Peyer's patch (tissue), 4 donors: ENCODE measurements at regions not wholly inside any gene's neighbourhood (a gene's known extent, or its start where the extent isn't known, plus 50 kb on each side); places are given as distances from the start of the nearest gene placed in this dataset.

Experiments
- POLR2A ChIP-seq, 2 donors: fragments of 450-650 bp; IDR thresholded peaks; one replicate each; pipeline ENCODE4 v1.5.1; 2017; ENCODE audit warnings: antibody characterized with exemption in 2 of 2, mild to moderate bottlenecking in 2 of 2, moderate library complexity in 2 of 2
- TF ChIP-seq, protein P1 (sequence below), 6 experiments: fragments of 450-650 bp in 4 of 6; fragments of 200-600 bp in 2 of 6; sonication (generic) in 1 of 6; IDR thresholded peaks; one replicate each; pipeline ENCODE4 v1.5.1; 2017 to 2019; ENCODE audit warnings: antibody characterized with exemption in 6 of 6, mild to moderate bottlenecking in 3 of 6, moderate library complexity in 1 of 6

DNA sequence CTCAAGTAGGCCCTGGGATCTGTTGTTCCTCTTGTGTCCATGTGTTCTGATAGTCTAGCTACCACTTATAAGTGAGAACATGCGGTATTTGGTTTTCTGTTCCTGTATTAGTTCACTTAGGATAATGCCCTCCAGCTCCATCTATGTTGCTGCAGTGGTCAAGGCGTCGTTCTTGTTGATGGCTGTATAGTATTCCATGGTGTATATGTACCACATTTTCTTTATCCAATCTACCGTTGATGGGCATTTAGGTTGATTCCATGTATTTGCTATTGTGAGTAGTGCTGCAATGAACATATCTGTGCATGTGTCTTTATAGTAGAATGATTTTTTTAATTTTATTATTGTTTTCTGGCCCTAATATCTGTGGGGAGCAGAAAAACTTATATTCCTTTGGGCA lies 74.3 kb downstream of the MAT2B start:
- TF ChIP-seq, protein P1, sequence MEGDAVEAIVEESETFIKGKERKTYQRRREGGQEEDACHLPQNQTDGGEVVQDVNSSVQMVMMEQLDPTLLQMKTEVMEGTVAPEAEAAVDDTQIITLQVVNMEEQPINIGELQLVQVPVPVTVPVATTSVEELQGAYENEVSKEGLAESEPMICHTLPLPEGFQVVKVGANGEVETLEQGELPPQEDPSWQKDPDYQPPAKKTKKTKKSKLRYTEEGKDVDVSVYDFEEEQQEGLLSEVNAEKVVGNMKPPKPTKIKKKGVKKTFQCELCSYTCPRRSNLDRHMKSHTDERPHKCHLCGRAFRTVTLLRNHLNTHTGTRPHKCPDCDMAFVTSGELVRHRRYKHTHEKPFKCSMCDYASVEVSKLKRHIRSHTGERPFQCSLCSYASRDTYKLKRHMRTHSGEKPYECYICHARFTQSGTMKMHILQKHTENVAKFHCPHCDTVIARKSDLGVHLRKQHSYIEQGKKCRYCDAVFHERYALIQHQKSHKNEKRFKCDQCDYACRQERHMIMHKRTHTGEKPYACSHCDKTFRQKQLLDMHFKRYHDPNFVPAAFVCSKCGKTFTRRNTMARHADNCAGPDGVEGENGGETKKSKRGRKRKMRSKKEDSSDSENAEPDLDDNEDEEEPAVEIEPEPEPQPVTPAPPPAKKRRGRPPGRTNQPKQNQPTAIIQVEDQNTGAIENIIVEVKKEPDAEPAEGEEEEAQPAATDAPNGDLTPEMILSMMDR (IDR thresholded peaks at IDR 0.05), result no peak
- TF ChIP-seq POLR2A (IDR thresholded peaks at IDR 0.05), result no peak
